H9 (cell line): ENCODE measurements at regions not wholly inside any gene's neighbourhood (a gene's known extent, or its start where the extent isn't known, plus 50 kb on each side); places are given as distances from the start of the nearest gene placed in this dataset.

Experiments
- DNase-seq: peaks from one replicate; pipeline ENCODE4 v3.0.0-alpha.2; 2017
- H2AFZ ChIP-seq: one replicate; pipeline ENCODE4 v1.6.1; 2013; ENCODE audit warnings: mild to moderate bottlenecking, low read length, control low read depth, moderate library complexity
- H2AK5ac ChIP-seq: 2 replicates; pipeline ENCODE4 v1.6.1; 2013; ENCODE audit warnings: low read length, control low read depth, mixed read lengths; ENCODE audit not compliant: insufficient read length
- H2BK120ac ChIP-seq: one replicate; pipeline ENCODE4 v1.6.1; 2013; ENCODE audit warnings: low read depth, mild to moderate bottlenecking, low read length, control low read depth, inconsistent platforms; ENCODE audit not compliant: poor library complexity, severe bottlenecking
- H2BK12ac ChIP-seq: 2 replicates; pipeline ENCODE4 v1.6.1; 2013; ENCODE audit warnings: low read length, control low read depth, mixed read lengths, low read depth; ENCODE audit not compliant: insufficient read length
- H2BK15ac ChIP-seq: 2 replicates; pipeline ENCODE4 v1.6.1; 2013; ENCODE audit warnings: low read depth, low read length, control low read depth
- H2BK20ac ChIP-seq: one replicate; pipeline ENCODE4 v1.6.1; 2013; ENCODE audit warnings: low read depth, mild to moderate bottlenecking, low read length, control low read depth, inconsistent platforms; ENCODE audit not compliant: poor library complexity, severe bottlenecking
- H2BK5ac ChIP-seq: 2 replicates; pipeline ENCODE4 v1.6.1; 2013; ENCODE audit warnings: low read length, control low read depth, mixed read lengths; ENCODE audit not compliant: insufficient read length
- H3K14ac ChIP-seq: 2 replicates; pipeline ENCODE4 v1.6.1; 2013; ENCODE audit warnings: low read length, control low read depth; ENCODE audit not compliant: insufficient read depth
- H3K18ac ChIP-seq: 2 replicates; pipeline ENCODE4 v1.6.1; 2013; ENCODE audit warnings: low read depth, mild to moderate bottlenecking, mixed read lengths, low read length, control low read depth; ENCODE audit not compliant: insufficient read length
- H3K23ac ChIP-seq: 2 replicates; pipeline ENCODE4 v1.6.1; 2013; ENCODE audit warnings: low read length, control low read depth, mixed read lengths, low read depth; ENCODE audit not compliant: insufficient read length
- H3K23me2 ChIP-seq: 2 replicates; pipeline ENCODE4 v1.6.1; 2013; ENCODE audit warnings: low read depth, mild to moderate bottlenecking, mixed read lengths, low read length, control low read depth; ENCODE audit not compliant: insufficient read length, poor library complexity, severe bottlenecking
- H3K27ac ChIP-seq: 2 replicates; pipeline ENCODE4 v1.5.1; 2013; ENCODE audit warnings: low read length, control low read depth, mixed read lengths, low read depth; ENCODE audit not compliant: insufficient read length
- H3K27me3 ChIP-seq: 2 replicates; pipeline ENCODE4 v1.6.1; 2013; ENCODE audit warnings: low read length, control low read depth, inconsistent platforms; ENCODE audit not compliant: insufficient read depth
- H3K4ac ChIP-seq: 2 replicates; pipeline ENCODE4 v1.6.1; 2013; ENCODE audit warnings: low read depth, mild to moderate bottlenecking, control low read depth, inconsistent platforms, low read length, moderate library complexity
- H3K4me1 ChIP-seq: 2 replicates; pipeline ENCODE4 v1.6.1; 2013; ENCODE audit warnings: low read length, control low read depth, inconsistent platforms; ENCODE audit not compliant: insufficient read depth
- H3K4me2 ChIP-seq: 2 replicates; pipeline ENCODE4 v1.6.1; 2013; ENCODE audit warnings: low read length, control low read depth, mixed read lengths; ENCODE audit not compliant: insufficient read length, insufficient read depth
- H3K56ac ChIP-seq: 2 replicates; pipeline ENCODE4 v1.6.1; 2013; ENCODE audit warnings: low read depth, mild to moderate bottlenecking, mixed read lengths, low read length, control low read depth; ENCODE audit not compliant: insufficient read length
- H3K79me1 ChIP-seq: 2 replicates; pipeline ENCODE4 v1.6.1; 2013; ENCODE audit warnings: low read depth, mild to moderate bottlenecking, moderate library complexity, low read length, control low read depth, inconsistent platforms; ENCODE audit not compliant: insufficient read depth, poor library complexity, severe bottlenecking
- H3K79me2 ChIP-seq: 2 replicates; pipeline ENCODE4 v1.6.1; 2013; ENCODE audit warnings: low read length, control low read depth, inconsistent platforms; ENCODE audit not compliant: insufficient read depth
- H3K9ac ChIP-seq: 2 replicates; pipeline ENCODE4 v1.6.1; 2013; ENCODE audit warnings: low read length, control low read depth, mixed read lengths; ENCODE audit not compliant: insufficient read length; ENCODE audit errors: extremely low read depth
- H3K9me3 ChIP-seq: one replicate; pipeline ENCODE4 v1.6.1; 2013; ENCODE audit warnings: low read depth, low read length, inconsistent platforms; ENCODE audit not compliant: control insufficient read depth
- H3T11ph ChIP-seq: one replicate; pipeline ENCODE4 v1.6.1; 2013; ENCODE audit warnings: mild to moderate bottlenecking, low read length, control low read depth, inconsistent platforms
- H4K20me1 ChIP-seq: one replicate; pipeline ENCODE4 v1.6.1; 2013; ENCODE audit not compliant: control insufficient read depth, insufficient read length, insufficient read depth
- H4K5ac ChIP-seq: 2 replicates; pipeline ENCODE4 v1.6.1; 2013; ENCODE audit warnings: low read depth, mild to moderate bottlenecking, mixed read lengths, low read length, control low read depth; ENCODE audit not compliant: insufficient read length
- H4K8ac ChIP-seq: replicated peaks from 2 replicates; pipeline ENCODE4 v1.6.1; 2013; ENCODE audit warnings: low read length, control low read depth, mixed read lengths, low read depth; ENCODE audit not compliant: insufficient read length
- H4K91ac ChIP-seq: 2 replicates; pipeline ENCODE4 v1.6.1; 2013; ENCODE audit warnings: low read depth, mild to moderate bottlenecking, moderate library complexity, mixed read lengths, low read length, control low read depth; ENCODE audit not compliant: insufficient read length
- H3K27ac Mint-ChIP-seq, 3 experiments: 2 replicates in 2 of 3; 3 replicates in 1 of 3; pipeline ENCODE4 v1.8.0; 2020 to 2021; ENCODE audit warnings: mixed read lengths in 3 of 3, mild to moderate bottlenecking in 1 of 3, moderate library complexity in 1 of 3
- H3K27me3 Mint-ChIP-seq: 2 replicates; pipeline ENCODE4 v1.8.0; 2021; ENCODE audit warnings: low read depth, mild to moderate bottlenecking, moderate library complexity, mixed read lengths
- H3K36me3 Mint-ChIP-seq, 3 experiments: 2 replicates in 2 of 3; 3 replicates in 1 of 3; pipeline ENCODE4 v1.8.0; 2020 to 2021; ENCODE audit warnings: low read depth in 3 of 3, mixed read lengths in 3 of 3; ENCODE audit not compliant: insufficient read depth in 1 of 3
- H3K4me1 Mint-ChIP-seq, 2 experiments: 2 replicates each; pipeline ENCODE4 v1.8.0; 2020; ENCODE audit warnings: mixed read lengths in 2 of 2
- H3K4me3 Mint-ChIP-seq, 2 experiments: 2 replicates in 1 of 2; 3 replicates in 1 of 2; pipeline ENCODE4 v1.8.0; 2020 to 2021; ENCODE audit warnings: mild to moderate bottlenecking in 2 of 2, mixed read lengths in 2 of 2, moderate library complexity in 1 of 2
- H3K9me3 Mint-ChIP-seq, 2 experiments: 2 replicates in 1 of 2; 3 replicates in 1 of 2; pipeline ENCODE4 v1.8.0; 2020; ENCODE audit warnings: mild to moderate bottlenecking in 2 of 2, mixed read lengths in 2 of 2, moderate library complexity in 1 of 2
- WGBS: extraction: QIAGEN DNeasy Blood & Tissue Kit; methylation state at CpG from one replicate; pipeline ENCODE4 v1.1.7; 2013; ENCODE audit warnings: missing lambda C conversion rate, low lambda C conversion rate, mixed read lengths; ENCODE audit not compliant: insufficient read length; ENCODE audit errors: extremely low coverage; 5-methylcytosine and 5-hydroxymethylcytosine counted together
- TF ChIP-seq, protein P1 (sequence below): fragments of 200-600 bp; sonication (generic); conservative IDR thresholded peaks from 3 replicates; pipeline ENCODE4 v1.8.0; 2021; ENCODE audit warnings: antibody characterized with exemption, mild to moderate bottlenecking

DNA sequence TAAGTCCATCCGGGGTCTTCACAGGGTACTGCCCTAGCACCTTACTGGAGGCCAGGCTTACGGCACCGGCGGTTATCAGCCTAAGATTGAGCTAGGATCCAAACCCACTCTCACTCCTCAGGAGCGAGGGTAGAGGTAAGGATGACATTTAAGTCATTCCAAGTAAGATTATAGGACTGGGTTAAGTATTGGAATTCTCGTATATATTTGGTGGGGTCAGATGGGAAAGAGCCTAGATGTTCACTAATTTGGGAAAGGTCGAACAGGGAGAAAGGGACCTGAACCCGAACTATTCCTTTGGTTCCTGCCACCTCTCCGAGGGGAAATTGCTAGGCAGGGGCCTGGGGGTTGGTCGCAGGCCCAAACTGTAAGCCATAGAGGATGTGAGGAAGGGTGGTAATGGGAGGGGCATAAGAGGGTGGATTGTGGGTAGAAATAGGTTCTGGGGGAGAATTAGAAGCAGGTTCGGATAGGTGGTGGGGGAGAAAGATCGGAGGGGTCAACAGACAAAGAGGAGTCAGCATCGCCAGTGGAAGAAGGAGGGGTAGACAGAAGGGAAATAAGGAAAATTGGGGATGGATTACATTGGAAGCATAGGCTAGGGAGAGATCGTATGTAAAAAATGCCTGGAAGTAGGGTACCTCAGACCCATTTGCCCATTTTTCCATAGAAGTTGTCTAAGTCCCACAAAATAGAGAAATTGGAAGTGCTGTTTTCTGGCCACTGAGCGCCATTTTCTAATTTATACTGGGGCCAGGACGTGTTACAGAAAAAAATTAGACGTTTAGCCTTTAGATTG lies 747.1 kb upstream of the ADGRB3 start:
- Histone ChIP-seq H3K27me3 (no peaks in the 10 kb centered on the region), H2BK5ac (no peak overlapping the region), H2BK12ac (no peak overlapping the region), H4K20me1 (no peaks in the 10 kb centered on the region), H4K5ac (no peak overlapping the region), H4K8ac (no peak overlapping the region), H3K4ac (no peak overlapping the region), H2BK20ac (no peak overlapping the region), H3K27ac (no peak overlapping the region), H3K56ac (no peak overlapping the region), H3K9me3 (no peaks in the 10 kb centered on the region), H3K23ac (no peak overlapping the region), H3K79me1 (no peaks in the 10 kb centered on the region), H2BK15ac (no peak overlapping the region), H3K79me2 (no peaks in the 10 kb centered on the region), H2AFZ (no peak overlapping the region), H3K4me2 (no peak overlapping the region), H3K18ac (no peak overlapping the region), H3K14ac (no peak overlapping the region), H3K4me1 (no peaks in the 10 kb centered on the region), H2BK120ac (no peak overlapping the region), H2AK5ac (no peak overlapping the region), H4K91ac (no peak overlapping the region), H3K23me2 (no peaks in the 10 kb centered on the region), H3T11ph (no peak overlapping the region), H3K9ac (no peak overlapping the region)
- TF ChIP-seq, protein P1, sequence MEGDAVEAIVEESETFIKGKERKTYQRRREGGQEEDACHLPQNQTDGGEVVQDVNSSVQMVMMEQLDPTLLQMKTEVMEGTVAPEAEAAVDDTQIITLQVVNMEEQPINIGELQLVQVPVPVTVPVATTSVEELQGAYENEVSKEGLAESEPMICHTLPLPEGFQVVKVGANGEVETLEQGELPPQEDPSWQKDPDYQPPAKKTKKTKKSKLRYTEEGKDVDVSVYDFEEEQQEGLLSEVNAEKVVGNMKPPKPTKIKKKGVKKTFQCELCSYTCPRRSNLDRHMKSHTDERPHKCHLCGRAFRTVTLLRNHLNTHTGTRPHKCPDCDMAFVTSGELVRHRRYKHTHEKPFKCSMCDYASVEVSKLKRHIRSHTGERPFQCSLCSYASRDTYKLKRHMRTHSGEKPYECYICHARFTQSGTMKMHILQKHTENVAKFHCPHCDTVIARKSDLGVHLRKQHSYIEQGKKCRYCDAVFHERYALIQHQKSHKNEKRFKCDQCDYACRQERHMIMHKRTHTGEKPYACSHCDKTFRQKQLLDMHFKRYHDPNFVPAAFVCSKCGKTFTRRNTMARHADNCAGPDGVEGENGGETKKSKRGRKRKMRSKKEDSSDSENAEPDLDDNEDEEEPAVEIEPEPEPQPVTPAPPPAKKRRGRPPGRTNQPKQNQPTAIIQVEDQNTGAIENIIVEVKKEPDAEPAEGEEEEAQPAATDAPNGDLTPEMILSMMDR: no peak
- Mint-ChIP-seq H3K27ac (no peak overlapping the region; a peak in 1 of 7 replicates), H3K4me3 (no peak overlapping the region), H3K27me3 (no peaks in the 10 kb centered on the region), H3K9me3 (peaks cover 2 to 11% of the 10 kb centered on the region in 2 experiments; a peak in 4 of 5 replicates), H3K4me1 (peaks cover 11% of the 10 kb centered on the region in 2 experiments), H3K36me3 (peaks cover 0 to 16% (median 3%) of the 10 kb centered on the region in 3 experiments; a peak in 3 of 7 replicates)
- DNase-seq: no peak
- no CpG with 5 or more reads among the region's 17 CpGs for WGBS
